ENCODE measurements at regions not wholly inside any gene's neighbourhood (a gene's known extent, or its start where the extent isn't known, plus 50 kb on each side); places are given as distances from the start of the nearest gene placed in this dataset.

DNA sequence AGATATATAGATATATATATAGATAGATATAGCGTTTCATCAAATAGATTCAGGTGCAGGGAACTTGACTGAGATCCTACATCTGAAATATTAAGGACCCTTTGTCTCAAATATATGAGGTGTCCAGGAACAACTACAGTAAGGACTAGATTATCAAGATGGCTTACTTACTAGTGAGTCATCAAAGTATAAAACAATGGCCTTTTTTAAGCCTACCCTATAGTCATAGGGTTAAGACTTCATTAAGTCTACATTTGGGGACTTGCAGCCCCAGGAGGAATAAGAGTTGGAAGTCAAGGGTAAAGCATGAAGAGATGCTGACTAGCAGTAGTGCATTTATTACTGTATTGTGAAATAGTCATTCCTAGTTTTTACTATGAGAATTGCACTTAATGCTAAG is 1023.4 kb downstream of the CDH11 start:
- Mint-ChIP-seq H3K27ac (no peak overlapping the region), H3K4me1 (no peaks in the 10 kb centered on the region), H3K36me3 (no peaks in the 10 kb centered on the region), H3K27me3 (no peaks in the 10 kb centered on the region), H3K9me3 (peaks cover 3% of the 10 kb centered on the region), H3K4me3 (no peak overlapping the region)
- DNase-seq (no peak), ATAC-seq (ENCODE audit: low read depth) (no peak)
- POLR2A ChIA-PET, result no interaction called here

DNA sequence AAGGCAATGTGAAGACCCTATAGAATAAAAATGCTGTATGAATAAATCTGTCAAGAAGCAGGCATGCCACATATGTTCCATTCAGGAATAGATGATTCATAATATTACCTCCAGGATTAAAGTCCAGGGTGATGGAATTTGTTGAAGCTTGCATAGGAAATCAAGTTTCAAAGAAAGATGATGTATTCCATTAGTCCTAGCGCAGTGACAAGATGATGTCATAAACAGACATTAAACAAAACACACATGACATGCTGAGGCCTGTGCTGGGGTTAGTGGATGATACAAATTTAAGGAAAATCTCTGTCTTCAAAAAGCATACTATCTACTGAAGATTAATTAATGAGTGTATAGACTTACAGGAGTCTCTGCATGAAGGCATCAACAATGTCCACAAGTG is 1025.2 kb downstream of the CDH11 start:
- Mint-ChIP-seq H3K36me3 (no peaks in the 10 kb centered on the region), H3K27ac (no peak overlapping the region), H3K4me1 (no peaks in the 10 kb centered on the region), H3K27me3 (no peaks in the 10 kb centered on the region), H3K9me3 (peaks cover 3% of the 10 kb centered on the region), H3K4me3 (no peak overlapping the region)
- ATAC-seq (ENCODE audit: low read depth) (no peak), DNase-seq (no peak)
- POLR2A ChIA-PET, result no interaction called here

GRCh38 chr16:64094992-64095634 is 1026.8 kb downstream of the CDH11 start:
- DNase-seq (no peak), ATAC-seq (ENCODE audit: low read depth) (no peak)
- H3K4me1 Mint-ChIP-seq, result no peaks in the 10 kb centered on the region
- POLR2A ChIA-PET, result no interaction called here
- no peaks in the 10 kb centered on the region for H3K27me3 Mint-ChIP-seq
- H3K27ac Mint-ChIP-seq, result no peak overlapping the region
- peaks cover 3% of the 10 kb centered on the region for H3K9me3 Mint-ChIP-seq
- no peaks in the 10 kb centered on the region for H3K36me3 Mint-ChIP-seq
- H3K4me3 Mint-ChIP-seq, result no peak overlapping the region

GRCh38 chr16:64094181-64094965 is 1027.5 kb downstream of the CDH11 start:
- H3K27me3 Mint-ChIP-seq, result no peaks in the 10 kb centered on the region
- H3K27ac Mint-ChIP-seq, result no peak overlapping the region
- DNase-seq (no peak), ATAC-seq (ENCODE audit: low read depth) (no peak)
- H3K36me3 Mint-ChIP-seq, result no peaks in the 10 kb centered on the region
- no peaks in the 10 kb centered on the region for H3K4me1 Mint-ChIP-seq
- H3K9me3 Mint-ChIP-seq, result peaks cover 3% of the 10 kb centered on the region
- no peak overlapping the region for H3K4me3 Mint-ChIP-seq
- POLR2A ChIA-PET, result no interaction called here

GRCh38 chr16:64092271-64092670 is 1029.6 kb downstream of the CDH11 start:
- no peak for ATAC-seq (ENCODE audit: low read depth)
- H3K27me3 Mint-ChIP-seq, result no peaks in the 10 kb centered on the region
- H3K4me3 Mint-ChIP-seq, result no peak overlapping the region
- H3K4me1 Mint-ChIP-seq, result no peaks in the 10 kb centered on the region
- no peak overlapping the region for H3K27ac Mint-ChIP-seq
- POLR2A ChIA-PET, result no interaction called here
- no peak for DNase-seq
- no peaks in the 10 kb centered on the region for H3K36me3 Mint-ChIP-seq
- H3K9me3 Mint-ChIP-seq, result peaks cover 3% of the 10 kb centered on the region

- no peak for DNase-seq
Measured at GRCh38 chr16:64090327-64090726, 1031.5 kb downstream of the CDH11 start.

DNA sequence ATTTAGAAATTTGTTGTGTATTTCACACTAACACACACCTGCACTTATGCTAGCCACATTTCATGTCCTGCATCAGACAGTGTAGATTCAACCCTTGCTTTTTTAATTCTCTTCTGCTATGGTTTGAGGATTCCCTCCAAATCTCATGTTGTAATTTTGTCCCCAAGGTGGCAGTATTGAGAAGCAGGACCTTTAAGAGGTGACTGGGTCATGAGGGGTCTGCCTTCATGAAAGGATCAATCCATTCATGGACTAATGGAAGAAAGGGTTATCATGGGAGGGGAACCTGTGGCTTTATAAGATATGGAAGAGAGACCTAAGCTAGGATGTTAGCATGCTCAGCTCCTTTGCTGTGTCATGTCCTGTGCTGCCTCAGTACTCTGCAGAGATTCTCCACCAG is 1032.2 kb downstream of the CDH11 start:
- no peak for DNase-seq

More at GRCh38 chr16:64090327-64090726, 1031.5 kb downstream of the CDH11 start:
- no peaks in the 10 kb centered on the region for H3K27me3 Mint-ChIP-seq
- POLR2A ChIA-PET, result no interaction called here
- no peaks in the 10 kb centered on the region for H3K36me3 Mint-ChIP-seq
- peaks cover 3% of the 10 kb centered on the region for H3K9me3 Mint-ChIP-seq
- no peak for ATAC-seq (ENCODE audit: low read depth)
- H3K27ac Mint-ChIP-seq, result no peak overlapping the region
- no peak overlapping the region for H3K4me3 Mint-ChIP-seq
- no peaks in the 10 kb centered on the region for H3K4me1 Mint-ChIP-seq

GRCh38 chr16:64088838-64089237 is 1033.0 kb downstream of the CDH11 start:
- H3K4me1 Mint-ChIP-seq, result no peaks in the 10 kb centered on the region
- POLR2A ChIA-PET, result no interaction called here
- ATAC-seq (ENCODE audit: low read depth), result no peak
- no peak overlapping the region for H3K27ac Mint-ChIP-seq
- peaks cover 1% of the 10 kb centered on the region for H3K9me3 Mint-ChIP-seq
- H3K36me3 Mint-ChIP-seq, result no peaks in the 10 kb centered on the region
- no peak overlapping the region for H3K4me3 Mint-ChIP-seq
- H3K27me3 Mint-ChIP-seq, result no peaks in the 10 kb centered on the region
- DNase-seq, result no peak

More for the DNA sequence above, 1032.2 kb downstream of the CDH11 start:
- no peaks in the 10 kb centered on the region for H3K4me1 Mint-ChIP-seq
- H3K4me3 Mint-ChIP-seq, result no peak overlapping the region
- peaks cover 1% of the 10 kb centered on the region for H3K9me3 Mint-ChIP-seq
- no peak overlapping the region for H3K27ac Mint-ChIP-seq
- no peaks in the 10 kb centered on the region for H3K36me3 Mint-ChIP-seq
- POLR2A ChIA-PET, result no interaction called here
- no peaks in the 10 kb centered on the region for H3K27me3 Mint-ChIP-seq
- ATAC-seq (ENCODE audit: low read depth), result no peak

DNA sequence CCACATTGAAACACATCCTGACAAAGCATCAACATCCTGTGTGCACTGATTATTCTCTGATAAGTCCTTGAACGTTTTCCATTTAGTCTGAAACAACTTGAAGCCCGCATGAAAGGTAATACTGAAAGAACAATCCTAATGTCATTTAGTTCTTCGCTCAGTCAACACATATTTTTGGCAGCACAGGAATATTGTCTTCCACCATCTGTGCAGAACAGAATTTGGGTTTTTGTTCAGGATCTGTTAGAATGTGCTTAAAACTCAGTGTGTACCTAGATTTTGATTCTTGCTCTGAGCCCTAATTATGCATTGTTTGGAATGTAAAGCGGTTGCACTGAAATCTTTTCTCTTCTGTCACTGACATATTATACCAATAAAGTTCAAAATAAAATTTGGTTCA is 1036.6 kb downstream of the CDH11 start:
- Mint-ChIP-seq H3K27me3 (no peaks in the 10 kb centered on the region), H3K9me3 (no peaks in the 10 kb centered on the region), H3K4me1 (no peaks in the 10 kb centered on the region), H3K27ac (no peak overlapping the region), H3K4me3 (no peak overlapping the region), H3K36me3 (no peaks in the 10 kb centered on the region)
- POLR2A ChIA-PET, result no interaction called here
- no peak for ATAC-seq (ENCODE audit: low read depth)
- no peak for DNase-seq

GRCh38 chr16:64084706-64085105 is 1037.2 kb downstream of the CDH11 start:
- POLR2A ChIA-PET, result no interaction called here
- Mint-ChIP-seq H3K9me3 (no peaks in the 10 kb centered on the region), H3K36me3 (no peaks in the 10 kb centered on the region), H3K27me3 (no peaks in the 10 kb centered on the region), H3K4me1 (no peaks in the 10 kb centered on the region), H3K27ac (no peak overlapping the region), H3K4me3 (no peak overlapping the region)
- DNase-seq, result no peak
- no peak for ATAC-seq (ENCODE audit: low read depth)

DNA sequence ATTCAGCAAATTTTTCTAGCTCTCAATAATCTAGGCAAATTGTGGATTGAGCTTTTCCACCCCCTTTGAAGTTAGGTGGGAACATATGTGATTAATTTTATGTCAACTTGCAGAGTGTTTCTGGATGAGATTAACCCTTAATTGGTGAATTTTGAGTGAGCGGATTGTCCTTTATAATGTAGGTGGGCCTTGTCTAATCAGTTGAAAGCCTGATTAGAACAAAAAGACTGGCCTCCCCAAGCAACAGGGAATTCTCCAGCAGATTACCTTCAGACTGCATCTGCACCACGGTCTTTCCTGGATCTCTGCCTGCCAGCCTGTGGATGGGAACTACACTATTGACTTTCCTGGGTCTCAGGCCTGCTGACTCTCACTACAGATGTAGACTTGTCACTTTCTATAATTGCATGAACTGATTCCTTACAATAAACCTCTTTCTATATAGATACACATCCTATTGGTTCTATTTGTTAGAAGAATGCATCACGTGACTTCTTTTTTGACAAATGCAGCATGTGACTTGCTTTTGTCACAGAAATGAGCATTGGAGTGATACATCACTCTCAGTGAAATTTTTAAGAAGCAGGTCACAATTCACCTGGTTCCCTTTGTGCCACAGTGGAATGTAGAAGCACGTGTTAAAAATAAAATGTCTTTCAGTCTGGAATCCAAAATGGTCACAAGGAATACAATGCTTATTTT is 1038.3 kb downstream of the CDH11 start:
- Mint-ChIP-seq H3K27ac (no peak overlapping the region), H3K4me1 (no peaks in the 10 kb centered on the region), H3K9me3 (no peaks in the 10 kb centered on the region), H3K4me3 (no peak overlapping the region), H3K36me3 (no peaks in the 10 kb centered on the region), H3K27me3 (no peaks in the 10 kb centered on the region)
- ATAC-seq (ENCODE audit: low read depth), result no peak
- no peak for DNase-seq
- POLR2A ChIA-PET, result no interaction called here

GRCh38 chr16:64077242-64077641 is 1044.6 kb downstream of the CDH11 start:
- Mint-ChIP-seq H3K27me3 (no peaks in the 10 kb centered on the region), H3K4me1 (no peaks in the 10 kb centered on the region), H3K4me3 (no peak overlapping the region), H3K9me3 (peaks cover 2% of the 10 kb centered on the region), H3K36me3 (no peaks in the 10 kb centered on the region), H3K27ac (no peak overlapping the region)
- POLR2A ChIA-PET, result no interaction called here
- ATAC-seq (ENCODE audit: low read depth) (no peak), DNase-seq (no peak)

DNA sequence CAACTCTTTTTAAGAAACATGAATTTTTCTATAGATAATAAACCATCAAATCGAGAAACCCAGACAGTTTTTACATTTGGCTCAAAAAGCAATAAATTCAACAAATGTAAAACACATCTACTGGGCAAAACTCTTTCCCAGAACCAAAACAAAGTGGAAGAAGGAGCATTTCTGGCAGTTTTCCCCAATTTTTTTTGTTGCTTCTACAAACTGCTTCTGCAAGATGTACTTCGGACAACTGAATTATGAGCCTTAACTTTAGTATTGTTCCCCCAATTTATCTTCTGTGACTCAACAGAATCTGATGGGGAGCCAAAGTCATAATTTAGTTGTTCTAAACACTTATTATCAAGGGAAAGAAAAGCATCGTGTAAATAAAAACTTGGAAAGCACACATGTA is 1047.2 kb downstream of the CDH11 start:
- POLR2A ChIA-PET, result no interaction called here
- H3K36me3 Mint-ChIP-seq, result no peaks in the 10 kb centered on the region

More for the DNA sequence above, 1047.2 kb downstream of the CDH11 start:
- Mint-ChIP-seq H3K27me3 (no peaks in the 10 kb centered on the region), H3K9me3 (peaks cover 8% of the 10 kb centered on the region), H3K4me1 (no peaks in the 10 kb centered on the region), H3K4me3 (no peak overlapping the region), H3K27ac (no peak overlapping the region)
- DNase-seq, result no peak
- no peak for ATAC-seq (ENCODE audit: low read depth)
